A549 (cell line): ENCODE measurements at regions not wholly inside any gene's neighbourhood (a gene's known extent, or its start where the extent isn't known, plus 50 kb on each side); places are given as distances from the start of the nearest gene placed in this dataset.

Source experiments
- ATAC-seq, 2 experiments: fragments of 200-7000 bp in 1 of 2; fragments of >200 bp in 1 of 2; cut with Nextera tagmentation in 1 of 2; cut with Tn5 transposase in 1 of 2; 3 replicates each; pipeline versions ENCODE4 v1.8.0 to v1.9.1; 2018 to 2020; ENCODE audit warnings: mild to moderate bottlenecking in 1 of 2, moderate library complexity in 1 of 2
- CTCF ChIA-PET: fragments of 300-600 bp; sonication (Branson Sonifier 250); formaldehyde crosslinking; extraction: SDS; loops from one replicate; lab custom pipeline; 2021; ENCODE audit warnings: antibody characterized with exemption, inconsistent platforms; lab: Yijun Ruan, JAX
- POLR2A ChIA-PET: fragments of 350-600 bp; formaldehyde crosslinking; extraction: SDS; loops from one replicate; lab custom pipeline; 2021; ENCODE audit warnings: antibody characterized with exemption, inconsistent platforms; lab: Yijun Ruan, JAX
- DNase-seq, 2 experiments: peaks; one replicate each; pipeline versions ENCODE4 v3.0.0 to v3.0.0-alpha.2; 2011 to 2016; ENCODE audit warnings: low read depth in 1 of 2, low spot score in 1 of 2
- FAIRE-seq: peaks from 2 replicates; lab custom pipeline; 2011; peaks lifted over from hg19 to GRCh38; lab: Jason Lieb, UNC
- H3K27ac ChIP-seq, 2 experiments: fragments of >200 bp; sonication (Bioruptor Twin); formaldehyde crosslinking; 3 replicates each; pipeline ENCODE4 v1.5.1; 2016 to 2017
- H3K4me1 ChIP-seq: fragments of >200 bp; sonication (Bioruptor Twin); formaldehyde crosslinking; 3 replicates; pipeline ENCODE4 v1.6.1; 2016
- H3K4me2 ChIP-seq: fragments of >200 bp; sonication (Bioruptor Twin); formaldehyde crosslinking; 3 replicates; pipeline ENCODE4 v1.6.1; 2016
- H3K4me3 ChIP-seq: fragments of >200 bp; sonication (Bioruptor Twin); formaldehyde crosslinking; 3 replicates; pipeline ENCODE4 v1.5.1; 2016
- H3K9me3 ChIP-seq: fragments of >200 bp; sonication (Bioruptor Twin); formaldehyde crosslinking; 3 replicates; pipeline ENCODE4 v1.6.1; 2016
- ATOH8 ChIP-seq: fragments of 250-450 bp; sonication (Bioruptor Pico); IDR thresholded peaks from 2 replicates; pipeline ENCODE4 v1.5.0; 2020; ENCODE audit warnings: low read depth, mild to moderate bottlenecking, moderate library complexity
- BCL3 ChIP-seq: fragments of >200 bp; sonication (Bioruptor Twin); formaldehyde crosslinking; IDR thresholded peaks from 3 replicates; pipeline ENCODE4 v1.6.1; 2016
- CBX8 ChIP-seq: fragments of 200-600 bp; sonication (generic); IDR thresholded peaks from 2 replicates; pipeline ENCODE4 v1.6.1; 2016
- CTCF ChIP-seq: fragments of >200 bp; sonication (Bioruptor Twin); formaldehyde crosslinking; IDR thresholded peaks from 3 replicates; pipeline ENCODE4 v1.5.1; 2016
- E2F6 ChIP-seq: IDR thresholded peaks from 2 replicates; pipeline ENCODE4 v1.6.1; 2012; ENCODE audit warnings: low read depth, borderline replicate concordance
- EHMT2 ChIP-seq: fragments of 200-600 bp; sonication (generic); IDR thresholded peaks from 2 replicates; pipeline ENCODE4 v1.6.1; 2016; ENCODE audit warnings: antibody characterized with exemption, low read depth, mild to moderate bottlenecking, moderate library complexity
- EP300 ChIP-seq, 2 experiments: fragments of >200 bp; sonication (Bioruptor Twin); formaldehyde crosslinking; IDR thresholded peaks; 2 replicates in 1 of 2; 3 replicates in 1 of 2; pipeline ENCODE4 v1.6.1; 2016 to 2017
- FOSB ChIP-seq: fragments of 250-450 bp; sonication (Bioruptor Pico); IDR thresholded peaks from 2 replicates; pipeline ENCODE4 v1.5.0; 2020; ENCODE audit warnings: mild to moderate bottlenecking, moderate library complexity
- FOSL2 ChIP-seq, 2 experiments: fragments of 450-650 bp in 1 of 2; fragments of >200 bp in 1 of 2; sonication (Bioruptor Twin) in 1 of 2; formaldehyde crosslinking; IDR thresholded peaks; 2 replicates each; pipeline versions ENCODE4 v1.5.0 to v1.6.1; 2016 to 2020; ENCODE audit warnings: mild to moderate bottlenecking in 1 of 2, moderate library complexity in 1 of 2
- FOXS1 ChIP-seq: fragments of 250-450 bp; sonication (Bioruptor Pico); IDR thresholded peaks from 2 replicates; pipeline ENCODE4 v1.5.0; 2020; ENCODE audit warnings: mild to moderate bottlenecking, moderate library complexity
- HES2 ChIP-seq: fragments of >200 bp; sonication (Bioruptor Twin); formaldehyde crosslinking; IDR thresholded peaks from 2 replicates; pipeline ENCODE4 v1.6.1; 2016
- HMGXB4 ChIP-seq: fragments of 250-450 bp; sonication (Bioruptor Pico); IDR thresholded peaks from 2 replicates; pipeline ENCODE4 v1.5.0; 2021; ENCODE audit warnings: mild to moderate bottlenecking, moderate library complexity, borderline replicate concordance
- HOXA7 ChIP-seq: fragments of 250-450 bp; sonication (Bioruptor Pico); IDR thresholded peaks from 2 replicates; pipeline ENCODE4 v1.5.0; 2020; ENCODE audit warnings: mild to moderate bottlenecking, moderate library complexity
- HOXB5 ChIP-seq: fragments of 250-450 bp; sonication (Bioruptor Pico); IDR thresholded peaks from 2 replicates; pipeline ENCODE4 v1.5.0; 2020; ENCODE audit warnings: mild to moderate bottlenecking, moderate library complexity
- MAX ChIP-seq: IDR thresholded peaks from 2 replicates; pipeline ENCODE4 v1.6.1; 2012
- MAZ ChIP-seq: fragments of 150-350 bp; IDR thresholded peaks from 2 replicates; pipeline ENCODE4 v1.6.1; 2014; ENCODE audit warnings: antibody characterized with exemption, low read depth, low read length, borderline replicate concordance
- NPAS2 ChIP-seq: fragments of 250-450 bp; sonication (Bioruptor Pico); IDR thresholded peaks from 2 replicates; pipeline ENCODE4 v1.8.0; 2022; ENCODE audit warnings: mild to moderate bottlenecking, moderate library complexity, borderline replicate concordance
- NR3C1 ChIP-seq: fragments of >200 bp; sonication (Bioruptor Twin); formaldehyde crosslinking; IDR thresholded peaks from 3 replicates; pipeline ENCODE4 v1.6.1; 2017
- PHF8 ChIP-seq: fragments of 200-600 bp; sonication (generic); IDR thresholded peaks from 2 replicates; pipeline ENCODE4 v1.6.1; 2016; ENCODE audit warnings: low read depth, mild to moderate bottlenecking, antibody characterized with exemption, moderate library complexity, borderline replicate concordance
- POLR2AphosphoS2 ChIP-seq: conservative IDR thresholded peaks from 2 replicates; pipeline ENCODE4 v1.6.1; 2012; ENCODE audit warnings: low read length, improper control_type of control experiment, inconsistent platforms
- RAD21 ChIP-seq, 2 experiments: fragments of >200 bp in 1 of 2; sonication (Bioruptor Twin) in 1 of 2; formaldehyde crosslinking in 1 of 2; IDR thresholded peaks in 1 of 2; conservative IDR thresholded peaks in 1 of 2; 2 replicates in 1 of 2; 3 replicates in 1 of 2; pipeline ENCODE4 v1.6.1; 2012 to 2018; ENCODE audit warnings: inconsistent platforms in 1 of 2
- RFX5 ChIP-seq: fragments of 450-650 bp; IDR thresholded peaks from 2 replicates; pipeline ENCODE4 v1.7.1; 2014; ENCODE audit warnings: antibody characterized with exemption, mild to moderate bottlenecking, moderate library complexity
- SMC3 ChIP-seq: fragments of >200 bp; sonication (Bioruptor Twin); formaldehyde crosslinking; IDR thresholded peaks from 3 replicates; pipeline ENCODE4 v1.6.1; 2018; ENCODE audit warnings: inconsistent platforms
- SREBF2 ChIP-seq: fragments of 450-650 bp; IDR thresholded peaks from 2 replicates; pipeline ENCODE4 v1.6.1; 2014; ENCODE audit warnings: mild to moderate bottlenecking, moderate library complexity
- TFCP2L1 ChIP-seq: fragments of 250-450 bp; sonication (Bioruptor Pico); IDR thresholded peaks from 2 replicates; pipeline ENCODE4 v1.5.0; 2021; ENCODE audit warnings: mild to moderate bottlenecking
- USF2 ChIP-seq: fragments of 450-650 bp; IDR thresholded peaks from 2 replicates; pipeline ENCODE4 v1.6.1; 2014; ENCODE audit warnings: antibody characterized with exemption
- WGBS: methylation state at CpG from one replicate; pipeline ENCODE4 v1.1.6; 2017; ENCODE audit errors: missing lambda C conversion rate; 5-methylcytosine and 5-hydroxymethylcytosine counted together

GRCh38 chr1:58836408-58836807, 52.6 kb upstream of the JUN start:
- ChIA-PET POLR2A (no interaction called here), CTCF (no interaction called here)
- Histone ChIP-seq H3K4me3 (no peak overlapping the region), H3K4me2 (no peak overlapping the region), H3K27ac (no peak overlapping the region), H3K4me1 (peaks cover 11% of the 10 kb centered on the region), H3K9me3 (no peaks in the 10 kb centered on the region)
- ATAC-seq = no peak
- no peak for FAIRE-seq
- 69% methylated on average over 3 of the region's 3 CpGs for WGBS
- no peak for DNase-seq
- TF ChIP-seq FOXS1 (CRISPR knock-in tag) (no peak), PHF8 (no peak)

- CTCF ChIA-PET = no interaction called here
- DNase-seq (no peak), ATAC-seq (no peak), FAIRE-seq (no peak)
- POLR2A ChIA-PET = no interaction called here
- TF ChIP-seq POLR2AphosphoS2 (no peak), NR3C1 (no peak), NPAS2 (no peak), RFX5 (no peak), BCL3 (no peak), ATOH8 (no peak), HOXA7 (no peak), MAX (no peak), RAD21 (conservative IDR thresholded peaks at IDR 0.05 in 1 of 2, IDR thresholded peaks at IDR 0.05 in 1 of 2) (no peak), MAZ (no peak)
- Histone ChIP-seq H3K9me3 (no peaks in the 10 kb centered on the region), H3K4me3 (no peak overlapping the region), H3K27ac (no peak overlapping the region), H3K4me1 (peaks cover 20% of the 10 kb centered on the region), H3K4me2 (no peak overlapping the region)
Measured at GRCh38 chr1:58837886-58838285, 54.0 kb upstream of the JUN start.

GRCh38 chr1:58839147-58839795, 55.4 kb upstream of the JUN start:
- Histone ChIP-seq H3K27ac (no peak overlapping the region), H3K4me3 (no peak overlapping the region), H3K4me1 (peaks cover 25% of the 10 kb centered on the region), H3K4me2 (no peak overlapping the region), H3K9me3 (no peaks in the 10 kb centered on the region)
- WGBS = 65% methylated on average over 5 of the region's 5 CpGs
- no peak for ATAC-seq
- POLR2A ChIA-PET = no interaction called here
- no peak for FAIRE-seq
- no peak for DNase-seq
- CTCF ChIA-PET = no interaction called here
- TF ChIP-seq E2F6 (no peak), FOSB (CRISPR knock-in tag) (no peak), HOXA7 (no peak), TFCP2L1 (CRISPR knock-in tag) (no peak), EP300 (IDR thresholded peaks at IDR 0.05) (no peak), CBX8 (no peak), USF2 (no peak), SMC3 (no peak), SREBF2 (no peak), EHMT2 (no peak), RAD21 (conservative IDR thresholded peaks at IDR 0.05 in 1 of 2, IDR thresholded peaks at IDR 0.05 in 1 of 2) (no peak), HOXB5 (CRISPR knock-in tag) (no peak), HMGXB4 (no peak), CTCF (no peak), RFX5 (no peak), FOSL2 (IDR thresholded peaks at IDR 0.05) (no peak), FOSL2 (CRISPR knock-in tag; IDR thresholded peaks at IDR 0.05) (no peak), HES2 (no peak), MAZ (no peak)
